ENCODE measurements at regions not wholly inside any gene's neighbourhood (a gene's known extent, or its start where the extent isn't known, plus 50 kb on each side); places are given as distances from the start of the nearest gene placed in this dataset.
A peak's percentile ranks its signal among the peaks of the same experiment; 100 is the strongest.
"Not testable (repeated sequence)": the region's sequence is repeated elsewhere in the genome, so short reads cannot be mapped to it uniquely, and the experiment has no call there.

DNA sequence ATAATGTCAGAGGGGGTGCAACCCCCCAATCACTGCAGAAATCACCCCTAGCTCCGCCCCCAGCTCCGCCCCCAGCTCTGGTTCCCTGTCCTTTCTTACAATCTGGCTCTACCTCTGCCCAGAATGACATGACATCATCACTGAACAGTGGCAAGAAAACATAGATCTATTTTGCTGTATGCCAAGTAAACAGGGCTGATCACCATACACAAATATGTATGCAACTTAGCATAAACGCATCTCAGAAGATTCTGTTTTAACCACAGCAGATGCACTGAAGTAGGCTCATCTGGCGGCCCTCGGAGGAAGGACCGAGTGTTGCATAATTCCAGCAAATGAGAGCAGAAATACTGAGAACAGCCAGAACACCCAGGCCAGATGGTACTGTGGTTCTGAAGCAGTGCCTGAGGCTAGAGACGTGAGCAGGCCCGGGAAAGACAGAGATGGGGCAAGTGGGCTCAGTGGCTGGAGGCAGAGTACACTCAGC lies 293.3 kb upstream of the KLF14 start:
- DNase-seq, result peak; percentile 33

DNA sequence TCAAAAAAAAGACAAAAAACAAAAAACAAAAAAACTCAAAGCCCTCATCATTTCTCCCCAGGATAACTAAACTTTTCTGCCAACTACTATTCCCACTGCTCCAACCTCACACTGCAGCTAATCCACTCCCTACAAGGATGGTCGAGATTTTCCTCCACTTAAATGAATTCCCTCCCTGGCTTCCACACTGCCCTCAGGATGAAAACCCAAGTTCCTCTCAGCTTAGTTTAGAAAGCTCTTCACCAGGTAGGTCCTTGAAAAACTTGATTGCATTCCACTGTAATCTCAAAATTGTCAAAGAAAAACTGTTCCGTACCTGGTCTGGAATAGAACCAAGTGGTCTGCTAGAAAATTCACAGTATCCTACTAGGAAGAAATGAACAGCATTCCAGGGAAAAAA lies 294.3 kb upstream of the KLF14 start:
- DNase-seq, result no peak

DNA sequence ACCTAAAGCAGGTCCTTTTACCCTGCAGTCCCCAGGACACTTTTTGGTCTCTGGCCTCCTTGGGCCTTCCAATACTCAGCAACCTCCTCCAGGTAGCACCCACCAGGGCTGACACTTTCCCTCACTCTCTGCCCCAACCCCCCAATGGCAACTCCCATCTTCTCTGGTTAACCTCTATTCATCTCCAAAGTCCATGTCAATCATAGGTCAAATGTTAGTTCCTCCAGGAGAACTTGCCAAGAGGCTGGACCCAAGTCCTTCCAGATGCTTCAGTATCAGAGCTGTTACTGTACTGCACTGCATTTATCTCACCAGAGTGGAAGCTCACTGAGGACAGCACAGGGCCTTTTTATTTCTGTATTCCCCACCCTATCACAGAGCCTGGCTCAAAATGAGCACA lies 295.0 kb upstream of the KLF14 start:
- no peak for DNase-seq

DNA sequence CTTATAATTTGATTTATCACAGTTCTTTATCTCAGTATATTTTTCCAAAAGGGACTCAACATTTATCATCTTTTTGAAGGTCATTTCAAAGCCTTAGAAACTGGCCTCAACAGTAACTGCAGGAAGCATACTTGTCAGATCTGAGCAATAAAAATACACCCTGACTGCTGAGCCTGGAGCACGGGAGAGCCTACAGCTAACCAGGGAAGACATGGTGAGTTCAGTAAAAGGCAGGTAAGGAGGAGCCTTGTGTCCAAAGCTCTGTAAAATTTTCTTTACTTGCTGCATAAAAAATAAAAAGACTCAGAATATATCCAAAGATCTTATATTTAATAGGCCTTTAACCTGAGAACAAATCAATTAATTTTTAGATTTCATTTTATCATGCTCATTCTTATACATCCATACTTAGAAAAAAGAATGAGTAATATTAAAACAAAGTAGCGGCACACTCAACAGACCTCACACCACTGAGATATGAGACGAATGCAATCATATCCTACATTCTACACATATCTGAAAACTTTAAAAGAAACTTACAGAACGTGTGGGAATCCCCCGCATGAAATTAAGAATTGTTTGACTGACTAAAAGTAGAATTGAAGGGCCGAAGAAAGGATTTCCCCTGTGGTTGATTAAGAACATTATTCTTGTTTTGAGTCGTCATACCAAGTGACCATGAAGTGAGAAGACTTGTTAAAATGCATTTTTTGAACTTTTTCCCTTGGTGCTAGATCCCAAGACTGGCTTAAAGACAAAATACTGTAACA lies 296.4 kb upstream of the MKLN1 start:
- DNase-seq, result no peak

DNA sequence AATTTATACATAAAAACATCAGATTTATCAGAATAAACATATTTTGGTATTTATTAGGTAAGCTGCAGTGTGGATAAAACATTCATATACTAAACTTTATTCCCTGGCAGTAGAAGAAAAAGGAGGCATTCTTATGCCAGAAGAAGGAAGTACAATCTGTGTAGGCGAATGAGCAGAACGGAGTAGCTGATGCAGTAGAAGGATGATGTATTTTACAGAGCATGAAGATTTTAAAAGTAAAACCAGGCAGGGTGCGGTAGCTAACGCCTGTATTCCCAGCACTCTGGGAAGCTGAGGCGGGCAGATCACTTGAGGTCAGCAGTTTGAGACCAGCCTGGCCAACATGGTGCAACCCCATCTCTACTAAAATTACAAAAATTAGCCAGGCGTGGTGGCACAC lies 294.9 kb upstream of the MKLN1 start:
- DNase-seq, result peak; percentile 74

DNA sequence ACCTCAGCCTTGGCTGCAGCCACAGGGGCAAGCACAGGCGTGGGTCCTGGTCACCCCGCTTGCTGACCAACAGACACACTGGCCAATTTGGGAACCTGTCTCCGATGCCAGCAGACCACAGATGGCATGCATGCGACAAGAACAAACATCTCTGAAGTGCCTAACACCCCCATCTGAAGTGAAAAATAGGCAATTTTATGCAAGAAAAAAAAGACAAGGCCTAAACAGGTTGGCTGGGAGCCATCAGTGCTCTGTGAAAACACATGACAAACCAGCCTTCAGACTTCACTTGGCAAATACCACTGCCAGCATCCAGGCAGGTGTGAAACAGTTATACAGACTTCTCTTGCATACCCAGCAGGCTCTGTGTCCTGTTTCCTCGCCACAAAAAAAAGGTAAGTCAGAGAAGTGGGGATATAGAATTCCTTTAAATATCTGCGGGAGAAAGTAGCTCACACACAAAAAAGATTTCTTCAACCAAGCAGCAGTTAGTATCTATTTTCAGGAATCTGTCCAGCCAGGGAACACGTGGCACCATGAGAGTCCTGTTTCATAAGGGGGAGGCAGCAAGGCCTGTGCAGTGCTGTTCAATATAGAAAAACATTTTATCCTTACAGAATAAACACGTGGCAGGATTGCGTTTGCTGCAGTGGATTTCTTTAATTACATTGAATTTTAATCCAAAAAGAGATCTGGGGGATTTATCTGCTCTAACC lies 293.4 kb upstream of the MKLN1 start:
- DNase-seq, result no peak

DNA sequence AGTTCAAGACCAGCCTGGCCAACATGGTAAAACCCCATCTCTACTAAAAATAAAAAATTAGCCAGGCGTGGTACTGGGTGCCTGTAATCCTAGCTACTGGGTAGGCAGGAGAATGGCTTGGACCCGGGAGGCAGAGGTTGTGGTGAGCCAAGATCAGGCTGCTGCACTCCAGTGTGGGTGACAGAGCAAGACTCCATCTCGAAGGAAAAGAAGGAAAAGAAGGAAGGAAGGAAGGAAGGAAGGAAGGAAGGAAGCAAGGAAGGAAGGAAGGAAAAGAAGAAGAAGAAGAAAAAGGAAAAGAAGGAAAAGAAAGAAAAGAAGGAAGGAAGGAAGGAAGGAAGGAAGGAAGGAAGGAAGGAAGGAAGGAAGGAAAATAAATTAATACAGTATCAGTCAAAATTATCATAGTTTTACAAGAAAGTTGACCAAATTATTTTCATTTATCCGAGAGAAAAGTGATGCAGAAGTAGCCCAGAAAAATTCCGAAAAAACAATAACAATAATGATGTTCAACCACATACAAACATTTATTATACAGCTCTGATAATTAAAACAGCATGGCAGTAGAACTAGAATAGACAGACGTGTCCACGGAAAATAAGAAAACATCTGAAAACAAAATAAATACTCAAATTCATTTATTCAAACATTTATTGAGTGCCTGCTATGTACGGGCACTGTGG lies 292.4 kb upstream of the MKLN1 start:
- no peak for DNase-seq

DNA sequence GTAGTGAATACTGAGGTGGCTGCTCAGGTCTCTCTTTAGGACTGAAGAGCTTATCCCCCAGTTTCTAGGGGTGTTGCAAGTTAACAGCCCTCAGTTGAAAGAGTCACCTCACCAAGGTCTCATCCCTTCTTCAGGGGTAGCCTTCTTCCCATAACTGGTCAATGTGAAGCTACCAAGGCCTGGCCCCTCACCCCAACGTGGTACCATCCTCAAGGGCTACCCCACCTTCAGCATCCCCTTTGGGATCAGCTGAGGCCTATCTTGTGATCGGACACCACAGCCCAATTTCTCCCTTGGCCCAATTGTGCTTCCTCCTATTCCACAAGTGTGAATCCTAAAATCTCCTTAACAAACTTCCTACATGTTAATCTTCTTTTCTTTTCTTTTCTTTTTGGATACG lies 289.5 kb upstream of the MKLN1 start:
- DNase-seq, result no peak

DNA sequence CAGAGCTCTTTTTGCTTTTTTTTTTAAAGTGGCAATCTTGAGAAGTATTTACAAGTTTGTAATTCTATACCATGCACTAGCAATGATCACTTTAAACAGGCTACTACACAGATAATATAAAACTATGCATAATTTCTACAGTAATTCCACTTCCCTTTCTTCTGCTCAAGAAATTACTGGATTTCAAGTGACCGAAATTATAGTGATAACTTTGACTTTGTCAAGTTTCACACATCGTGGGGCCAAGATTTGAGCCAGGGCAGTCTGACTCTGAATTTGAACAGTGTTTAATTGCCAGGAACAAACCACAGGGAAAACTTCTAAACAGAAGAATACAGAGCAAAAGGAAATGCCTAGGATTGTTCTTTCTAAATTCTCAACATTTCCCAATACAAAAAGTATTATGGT lies 288.3 kb upstream of the MKLN1 start:
- DNase-seq, result peak; percentile 32

DNA sequence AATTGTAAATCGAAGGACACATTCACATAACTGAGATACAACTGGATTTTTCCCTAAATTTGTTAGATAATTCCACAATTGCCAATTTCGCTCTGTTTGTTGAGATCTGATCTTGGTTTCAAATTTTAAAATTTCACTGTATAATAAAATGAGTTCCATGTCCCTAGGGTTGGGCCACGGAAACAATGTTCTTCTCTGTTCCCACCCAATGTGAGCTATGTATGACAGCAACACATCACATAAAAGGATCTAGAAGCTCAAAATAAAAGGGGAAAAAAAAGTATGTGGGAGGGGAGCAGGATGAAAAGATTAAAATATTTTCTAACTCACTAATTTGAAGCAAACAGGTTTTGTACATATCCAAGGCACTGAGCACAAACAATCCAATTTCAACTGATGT lies 287.8 kb upstream of the MKLN1 start:
- peak; percentile 8 for DNase-seq

DNA sequence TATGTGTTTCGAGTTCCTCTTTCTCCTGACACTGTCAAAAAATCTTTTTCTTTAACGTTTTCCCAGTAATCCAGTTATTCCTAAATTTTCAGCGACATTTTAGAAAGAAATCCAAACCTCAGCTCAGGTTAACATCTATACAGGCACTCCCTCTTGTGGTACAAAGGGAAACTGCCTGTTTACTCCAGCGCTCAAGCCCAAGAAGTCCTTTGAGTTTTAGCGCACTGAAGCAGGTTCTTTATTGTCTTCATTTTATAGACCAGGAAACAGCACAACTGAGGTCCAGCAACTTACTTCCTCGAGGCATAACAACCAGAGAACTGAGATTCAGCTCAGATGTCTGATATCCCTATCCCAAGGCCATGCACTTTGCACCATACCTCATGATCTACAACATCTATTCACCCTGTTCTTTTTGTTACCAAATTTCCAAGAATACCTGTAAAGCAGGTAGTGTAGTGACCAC lies 287.2 kb upstream of the MKLN1 start:
- DNase-seq, result peak; percentile 56

DNA sequence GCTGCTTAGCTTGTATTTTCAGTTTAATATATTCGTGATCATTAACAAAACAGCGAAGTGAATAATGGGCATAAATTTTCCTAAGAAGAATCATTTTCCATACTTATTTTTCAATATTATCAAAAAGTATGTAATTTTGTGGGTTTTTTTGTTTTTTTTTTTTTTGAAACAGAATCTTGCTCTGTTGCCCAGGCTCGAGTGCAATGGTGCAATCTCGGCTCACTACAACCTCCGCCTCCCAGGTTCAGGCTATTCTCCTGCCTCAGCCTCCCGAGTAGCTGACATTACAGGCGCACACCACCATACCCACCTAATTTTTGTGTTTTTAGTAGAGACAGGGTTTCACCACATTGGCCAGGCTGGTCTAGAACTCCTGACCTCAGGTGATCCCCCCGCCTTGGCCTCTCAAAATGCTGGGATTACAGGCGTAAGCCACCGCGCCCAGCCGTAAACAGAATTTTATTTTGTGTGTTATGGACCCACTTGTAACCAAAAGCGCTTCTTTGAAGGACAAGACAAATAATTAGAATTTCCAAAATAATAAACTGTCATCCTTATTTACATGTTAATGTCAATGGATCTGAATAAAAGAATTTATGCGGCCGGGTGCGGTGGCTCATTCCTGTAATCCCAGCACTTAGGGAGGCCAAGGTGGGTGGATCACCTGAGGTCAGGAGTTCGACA lies 286.5 kb upstream of the MKLN1 start:
- not testable (repeated sequence) for DNase-seq

DNA sequence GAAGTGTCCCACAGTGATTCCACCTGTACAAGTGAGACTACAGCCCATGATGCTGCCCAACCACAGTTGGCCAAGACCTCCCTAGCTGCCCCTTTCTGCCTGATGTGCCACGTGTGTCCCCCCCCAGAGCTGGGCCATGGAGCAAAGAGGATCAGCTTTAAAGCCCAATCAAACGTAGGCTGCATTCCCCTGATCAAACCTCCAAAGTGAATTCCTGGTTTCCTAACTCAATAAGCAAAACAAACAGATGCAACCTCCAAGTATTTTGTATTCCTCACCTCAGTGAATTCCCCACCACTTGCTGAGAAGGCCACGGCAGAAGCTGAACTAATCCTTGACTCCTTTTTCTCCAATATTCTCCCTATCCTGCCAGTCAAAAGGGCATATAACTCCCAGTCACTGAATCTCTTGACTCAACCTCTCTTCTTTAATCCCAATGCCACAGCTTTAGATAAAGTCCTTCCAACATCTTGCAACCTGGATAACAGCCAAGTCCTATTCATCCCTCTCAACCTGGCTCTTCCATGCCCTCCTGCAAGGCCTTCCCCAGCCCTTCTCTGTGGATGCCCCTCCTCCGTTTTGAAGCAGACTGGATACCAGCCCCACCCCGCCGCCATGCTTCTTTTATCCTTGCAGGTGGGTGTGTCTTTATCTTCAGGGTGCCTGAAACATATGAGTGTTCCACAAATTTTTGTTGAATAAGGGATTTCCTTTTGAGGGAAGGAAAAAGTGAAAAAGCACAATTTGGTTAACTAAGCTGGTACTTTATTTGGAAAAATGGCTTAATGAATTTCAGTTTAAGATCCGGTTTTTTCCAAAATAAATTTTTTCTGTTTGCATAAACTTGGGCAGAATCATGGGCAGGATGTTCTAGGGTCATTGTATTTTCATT lies 285.2 kb upstream of the MKLN1 start:
- no peak for DNase-seq

DNA sequence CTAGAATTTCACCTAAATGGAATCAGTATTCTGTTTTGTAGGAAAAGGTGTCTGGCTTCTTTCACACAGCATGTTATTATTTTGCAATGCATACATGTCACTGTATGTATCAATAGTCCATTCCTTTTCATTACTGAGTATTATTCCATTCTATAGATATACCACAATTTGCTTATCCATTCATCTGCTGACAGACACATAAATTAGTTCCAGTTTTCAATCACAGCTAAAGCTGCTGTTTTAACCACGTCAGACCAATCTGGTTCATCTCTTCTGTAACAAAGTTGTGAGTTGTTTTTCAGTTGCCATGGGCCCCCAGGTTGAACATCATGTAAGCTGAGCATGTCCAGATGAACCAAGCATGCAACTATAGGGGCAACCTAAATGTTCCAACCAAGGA lies 282.1 kb upstream of the MKLN1 start:
- DNase-seq, result no peak

DNA sequence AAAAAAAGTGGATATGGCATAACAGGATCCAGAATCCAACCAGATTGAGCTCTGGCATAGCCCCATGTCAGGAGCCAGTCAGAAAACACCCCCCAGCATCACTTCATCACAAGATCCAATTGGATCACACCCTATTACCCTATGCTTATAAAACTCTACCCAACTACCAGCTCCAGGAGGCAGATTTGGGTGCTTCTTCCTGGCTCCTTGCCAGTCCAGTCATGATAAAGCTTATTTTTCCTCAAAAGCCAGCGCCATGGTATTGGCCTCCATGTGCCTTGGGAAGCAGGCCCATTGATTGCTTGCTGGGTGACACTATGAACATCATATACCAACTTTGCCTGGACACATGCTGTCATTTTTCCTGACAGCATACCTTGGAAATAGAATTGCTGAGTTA lies 281.4 kb upstream of the MKLN1 start:
- no peak for DNase-seq

DNA sequence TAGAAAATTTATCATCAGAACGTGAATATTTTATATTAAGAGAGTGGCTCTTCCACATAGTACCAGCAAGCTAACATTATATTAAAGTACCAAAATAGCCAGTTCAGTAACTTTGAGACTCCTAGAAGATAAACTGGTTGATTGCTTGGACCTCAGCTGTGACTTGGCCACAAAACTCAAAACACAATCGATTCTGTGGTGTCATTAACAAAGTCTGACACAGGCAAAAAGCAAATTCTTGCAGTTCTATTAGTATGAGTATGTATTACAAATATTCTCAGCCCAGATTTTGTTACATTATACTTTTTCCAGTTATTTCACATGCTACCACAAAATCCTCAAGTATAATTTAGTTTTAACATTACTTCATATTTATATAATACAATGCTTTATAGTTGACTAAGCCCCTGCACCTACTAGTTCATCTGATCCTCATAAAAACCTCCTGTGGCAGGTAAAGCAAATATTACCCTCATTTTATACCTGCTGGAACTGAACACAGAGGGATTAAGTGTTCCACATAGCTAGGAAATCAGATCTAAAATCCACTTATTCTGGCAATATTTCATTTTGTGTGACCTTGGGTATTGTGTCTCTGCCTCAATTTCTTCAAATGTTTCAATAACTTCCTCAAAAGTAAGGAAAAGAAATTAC lies 279.9 kb upstream of the MKLN1 start:
- no peak for DNase-seq

DNA sequence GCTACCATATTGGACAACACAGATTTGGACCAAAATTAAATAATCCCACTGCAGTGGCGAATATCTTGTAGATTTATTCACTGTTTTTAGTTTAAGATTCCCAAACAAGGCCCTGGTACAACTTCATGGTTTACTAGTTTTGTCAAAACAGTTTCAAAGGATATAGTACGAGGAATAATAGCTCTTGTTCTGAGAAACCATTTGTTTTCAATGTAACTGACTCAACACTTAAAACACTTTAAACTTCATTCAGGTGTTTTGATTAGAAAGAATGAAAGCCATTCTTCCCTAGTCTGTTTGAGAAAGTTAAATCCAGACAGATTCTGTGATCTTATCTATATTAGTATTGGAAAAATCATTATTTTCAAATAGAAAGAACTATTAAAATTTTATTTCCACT lies 276.4 kb upstream of the MKLN1 start:
- DNase-seq, result no peak

DNA sequence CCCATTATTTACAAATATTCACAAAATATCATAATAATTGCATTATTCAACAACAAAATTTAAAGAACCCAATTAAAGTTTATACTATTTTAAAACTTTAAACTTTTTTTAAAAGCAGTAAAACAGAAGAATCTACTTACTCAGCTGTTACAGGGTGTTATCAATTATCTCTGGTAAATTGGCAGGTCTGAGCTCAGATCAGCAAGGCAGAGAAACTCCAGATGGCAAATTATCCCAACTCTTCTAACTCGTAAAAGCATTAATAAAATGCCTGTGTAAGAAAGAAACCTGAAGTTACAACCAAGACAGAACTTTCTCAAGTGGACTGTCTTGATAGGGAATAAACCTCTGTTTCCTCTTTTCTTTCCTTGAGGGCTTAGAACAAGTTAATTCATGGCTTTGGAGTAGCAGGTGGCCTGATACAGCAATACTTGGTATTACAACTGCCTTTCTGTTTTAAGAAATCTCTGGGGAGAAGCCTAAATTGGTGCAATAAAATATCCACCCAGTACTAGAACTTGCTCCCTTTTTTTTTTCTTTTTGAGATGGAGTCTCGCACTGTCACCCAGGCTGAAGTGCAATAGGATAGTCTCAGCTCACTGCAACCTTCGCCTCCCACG lies 275.3 kb upstream of the MKLN1 start:
- no peak for DNase-seq

DNA sequence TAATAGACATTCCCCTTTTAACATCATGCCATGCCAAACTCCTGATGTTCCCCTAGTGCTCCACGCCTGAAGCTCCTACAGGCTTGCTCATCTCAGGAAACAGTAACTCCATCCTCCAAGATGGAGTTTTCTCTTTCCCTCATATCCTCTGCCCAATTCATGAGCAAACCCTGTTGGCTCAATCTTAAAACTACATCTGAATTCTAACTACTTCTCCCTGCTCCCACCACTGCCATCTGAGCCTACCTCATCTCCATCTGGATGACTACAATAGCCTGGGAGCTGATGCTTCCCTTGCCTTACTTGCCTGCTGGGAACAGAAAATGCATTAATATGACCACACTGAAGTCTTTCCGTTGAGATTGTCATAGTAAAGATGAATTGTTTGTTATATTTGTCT lies 271.7 kb upstream of the MKLN1 start:
- DNase-seq, result no peak

DNA sequence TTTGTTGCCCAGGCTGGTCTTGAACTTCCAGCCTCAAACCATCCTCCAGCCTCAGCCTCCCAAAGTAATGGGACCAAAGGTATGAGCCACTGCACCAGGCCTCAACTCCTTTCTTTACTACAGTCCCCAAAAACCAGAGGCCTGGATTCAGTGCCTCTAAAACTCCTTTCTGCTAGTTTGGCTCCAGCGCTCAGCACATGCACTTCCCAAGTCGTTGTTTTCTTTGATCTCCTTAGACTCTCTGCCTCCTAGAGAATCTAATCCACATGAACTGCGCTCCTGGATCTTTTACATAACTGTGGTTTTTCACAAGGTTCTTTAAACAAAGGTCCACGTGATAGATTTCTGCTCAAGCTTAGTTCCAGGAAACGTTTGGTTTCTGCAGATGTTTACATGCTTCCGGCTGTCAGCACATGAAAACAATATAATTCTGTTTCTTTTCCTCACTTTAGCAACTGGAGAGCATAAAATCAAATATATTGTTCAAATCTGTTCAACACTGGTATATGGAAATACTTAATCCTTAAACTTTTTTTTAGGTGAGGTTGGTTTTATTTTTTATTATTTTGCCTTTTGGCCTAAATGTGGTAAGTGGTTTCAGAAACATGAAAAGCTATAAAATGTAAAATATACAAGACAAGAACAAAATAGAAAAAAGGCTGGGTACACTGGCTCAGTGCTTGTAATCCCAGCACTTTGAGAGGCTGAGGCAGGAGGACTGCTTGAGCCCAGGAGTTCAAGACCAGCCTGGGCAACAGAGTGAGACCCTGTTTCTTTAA lies 270.5 kb upstream of the MKLN1 start:
- DNase-seq, result peak; percentile 48

DNA sequence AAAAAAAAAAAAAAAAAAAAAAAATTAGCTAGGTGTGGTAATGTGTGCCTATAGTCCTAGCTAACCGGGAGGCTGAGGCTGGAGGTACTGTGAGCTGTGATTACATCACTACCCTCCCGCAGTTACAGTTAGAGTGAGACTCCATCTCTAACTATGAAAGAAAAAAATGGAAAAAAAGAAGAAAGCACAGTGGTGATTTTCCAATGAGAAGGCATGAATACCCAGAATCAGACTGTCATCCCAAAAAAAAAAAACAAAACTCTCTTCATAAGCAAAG lies 269.9 kb upstream of the MKLN1 start:
- no peak for DNase-seq

Measured in inflammatory macrophage treated with lipopolysaccharide for 4 hours (primary cell).